Stimulated activated CD4-positive, alpha-beta T cell treated with anti-CD3 and anti-CD28 coated beads, Interleukin-4, amount 100 ng/mL, for 24 hours (primary cell): ENCODE measurements at regions not wholly inside any gene's neighbourhood (a gene's known extent, or its start where the extent isn't known, plus 50 kb on each side); places are given as distances from the start of the nearest gene placed in this dataset.
"Not testable (repeated sequence)": the region's sequence is repeated elsewhere in the genome, so short reads cannot be mapped to it uniquely, and the experiment has no call there.

Source experiments
- DNase-seq: peaks from one replicate; pipeline ENCODE4 v3.0.0-alpha.2; 2020

DNA sequence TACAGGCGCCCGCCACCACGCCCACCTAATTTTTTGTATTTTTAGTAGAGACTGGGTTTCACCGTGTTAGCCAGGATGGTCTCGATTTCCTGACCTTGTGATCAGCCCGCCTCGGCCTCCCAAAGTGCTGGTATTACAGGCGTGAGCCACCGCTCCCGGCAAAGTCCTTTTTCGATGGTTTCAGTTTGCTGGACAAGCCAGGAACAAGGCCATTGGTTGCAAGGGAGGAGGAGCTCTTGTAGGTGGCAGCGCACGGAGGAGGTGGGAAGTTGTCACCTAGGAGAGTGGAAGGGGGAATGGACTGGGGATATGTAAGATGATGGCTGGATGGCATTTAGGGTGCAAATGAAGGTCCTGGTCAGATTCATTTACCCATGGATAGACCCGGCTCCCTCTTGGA is 218.5 kb upstream of the ATP6AP2 start:
- DNase-seq, result not testable (repeated sequence)

DNA sequence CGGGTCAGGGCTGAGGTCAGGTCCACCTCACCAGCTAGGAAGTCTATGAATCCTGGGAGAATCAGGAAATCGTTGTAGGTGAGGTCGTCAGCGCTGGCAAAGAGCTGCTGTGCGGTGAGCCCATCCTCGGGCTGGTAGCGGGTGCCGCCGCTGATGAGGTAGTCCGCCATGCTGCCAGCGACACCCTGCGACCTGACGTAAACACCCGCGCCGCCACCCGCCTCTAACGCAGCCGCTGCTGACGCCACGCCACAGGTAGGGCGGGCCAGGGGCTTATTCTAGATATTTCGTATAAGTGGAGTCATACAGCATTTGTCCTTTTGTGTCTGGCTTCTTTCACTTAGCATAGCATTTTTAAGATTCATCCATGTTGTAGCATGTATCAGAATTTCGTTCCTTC is 220.2 kb upstream of the ATP6AP2 start:
- no peak for DNase-seq

DNA sequence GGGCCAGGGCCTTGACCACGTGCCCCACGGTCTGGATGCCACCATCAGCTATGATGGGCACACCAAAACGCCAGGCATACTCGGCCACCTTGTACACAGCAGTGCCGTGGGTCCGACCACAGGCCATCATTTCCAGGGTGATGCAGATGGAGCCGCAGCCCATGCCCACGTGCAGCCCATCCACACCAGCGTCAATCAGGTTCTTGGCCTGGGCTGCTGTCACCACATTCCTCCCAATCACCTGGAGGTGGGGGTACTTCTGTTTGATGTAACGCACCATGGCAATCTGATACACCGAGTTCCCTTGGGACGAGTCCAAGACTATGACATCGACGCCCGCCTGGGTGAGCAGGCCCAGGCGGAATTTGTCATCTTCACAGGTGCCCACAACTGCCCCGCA is 221.2 kb upstream of the ATP6AP2 start:
- no peak for DNase-seq

DNA sequence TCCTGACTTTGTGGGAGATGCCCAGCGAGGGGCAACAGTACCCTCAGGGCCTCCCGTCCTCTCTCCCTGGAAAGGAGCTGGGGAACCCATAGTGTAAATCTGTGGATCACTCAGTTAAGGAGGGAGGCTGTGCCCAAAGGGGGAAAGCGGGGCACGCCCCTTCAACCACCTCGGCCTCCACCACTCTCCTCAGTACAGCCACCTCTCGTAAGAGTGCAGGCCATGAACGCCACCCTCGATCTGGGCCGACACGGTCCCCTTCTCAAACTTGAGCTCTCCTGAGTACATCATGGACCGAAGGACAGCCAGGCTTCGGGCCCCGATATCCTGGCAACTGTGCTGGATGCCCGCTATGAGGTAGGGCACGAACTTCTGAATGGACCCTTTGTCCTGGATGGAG is 221.8 kb upstream of the ATP6AP2 start:
- no peak for DNase-seq

DNA sequence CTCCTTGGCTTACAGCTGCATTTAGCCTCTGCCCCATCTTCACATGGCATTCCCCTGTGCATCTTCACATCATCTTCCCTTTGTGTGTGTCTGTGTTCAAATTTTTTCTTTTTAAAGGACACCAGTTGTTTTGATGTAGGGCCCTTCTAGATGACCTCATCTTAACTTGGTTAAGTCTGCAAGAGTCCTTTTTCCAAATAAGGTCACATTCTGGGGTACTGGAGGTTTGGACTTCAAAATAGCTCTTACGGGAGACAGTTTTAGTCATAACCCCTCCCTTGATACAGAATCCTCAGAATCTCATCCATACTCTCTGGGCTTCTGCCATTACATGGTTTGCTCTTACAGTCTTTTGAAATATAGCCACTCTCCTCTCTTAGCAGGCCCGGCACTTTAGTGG is 231.5 kb upstream of the ATP6AP2 start:
- DNase-seq, result no peak

DNA sequence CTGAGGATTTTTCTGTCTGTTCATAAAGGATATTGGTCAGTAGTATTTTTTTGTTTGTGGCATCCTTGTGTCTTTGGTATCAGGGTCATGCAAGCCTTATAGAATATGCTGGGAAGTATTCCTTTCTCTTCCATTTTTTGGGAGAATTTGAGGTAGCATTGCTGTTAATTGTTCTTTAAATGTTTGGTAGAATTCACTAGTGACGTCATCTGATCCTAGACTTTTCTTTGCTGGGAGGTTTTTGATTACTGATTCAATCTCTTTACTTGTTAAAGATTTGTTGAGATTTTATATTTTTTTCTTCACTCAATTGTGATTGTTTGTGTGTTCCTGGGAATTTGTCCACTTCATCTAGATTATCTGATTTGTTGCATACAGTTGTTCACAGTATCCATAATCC is 234.4 kb upstream of the ATP6AP2 start:
- DNase-seq, result no peak

DNA sequence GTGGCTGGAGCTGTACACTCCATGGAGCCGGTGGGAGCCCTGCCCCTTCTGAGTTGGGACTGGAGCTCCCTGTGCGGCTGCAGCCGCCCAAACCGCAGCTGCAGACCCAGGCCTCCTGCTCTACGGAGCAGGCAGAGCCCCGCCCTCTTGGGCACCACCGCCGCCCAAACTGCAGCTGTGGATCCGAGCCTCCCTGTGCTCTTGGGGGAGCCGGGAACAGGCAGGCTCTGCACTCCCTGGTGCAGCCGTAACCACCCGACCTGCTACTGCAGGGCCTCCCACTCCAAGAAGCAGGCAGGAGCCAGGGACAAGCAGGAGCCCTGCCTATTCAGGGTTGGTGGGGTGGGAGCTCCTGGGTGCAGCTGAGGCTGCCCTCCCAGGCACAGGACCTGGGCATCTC is 237.5 kb upstream of the ATP6AP2 start:
- DNase-seq, result no peak

DNA sequence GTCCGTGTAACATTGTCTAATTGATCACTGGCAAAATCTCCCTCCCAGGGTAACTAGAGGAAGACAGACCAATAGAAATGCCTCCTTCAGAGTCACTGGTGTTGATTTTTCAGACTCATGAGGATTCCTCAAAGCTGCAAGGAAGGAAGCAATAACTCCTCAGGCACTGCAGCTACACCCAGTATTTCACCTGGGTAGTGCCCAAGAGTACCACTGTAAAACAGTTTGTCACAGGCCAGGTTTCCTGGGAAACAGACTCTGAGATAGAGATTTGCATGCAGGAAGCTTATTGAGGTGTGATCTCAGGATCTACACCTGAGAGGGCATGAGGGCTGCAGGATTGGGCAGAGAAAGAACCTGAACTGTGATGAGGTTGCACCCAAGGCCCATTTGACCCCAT is 240.7 kb upstream of the ATP6AP2 start:
- DNase-seq, result no peak

DNA sequence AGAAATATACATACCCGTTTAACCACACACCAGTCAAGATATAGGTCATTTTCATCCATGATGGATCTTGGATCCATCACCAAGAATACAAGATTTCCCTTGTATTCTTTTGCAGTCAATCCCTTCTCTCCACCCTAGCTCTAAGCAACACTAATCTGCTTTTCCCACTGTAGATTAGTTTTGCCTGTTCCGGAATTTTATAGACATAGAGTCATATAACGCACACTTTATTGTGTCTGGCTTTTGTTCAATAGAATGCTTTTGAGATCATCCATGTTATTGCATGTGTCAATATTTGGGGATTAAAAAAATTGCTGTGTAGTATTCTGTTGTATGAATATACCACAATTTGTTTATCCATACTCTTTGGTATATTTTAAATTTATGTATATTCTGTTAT is 235.6 kb upstream of the BCOR start:
- DNase-seq, result no peak

DNA sequence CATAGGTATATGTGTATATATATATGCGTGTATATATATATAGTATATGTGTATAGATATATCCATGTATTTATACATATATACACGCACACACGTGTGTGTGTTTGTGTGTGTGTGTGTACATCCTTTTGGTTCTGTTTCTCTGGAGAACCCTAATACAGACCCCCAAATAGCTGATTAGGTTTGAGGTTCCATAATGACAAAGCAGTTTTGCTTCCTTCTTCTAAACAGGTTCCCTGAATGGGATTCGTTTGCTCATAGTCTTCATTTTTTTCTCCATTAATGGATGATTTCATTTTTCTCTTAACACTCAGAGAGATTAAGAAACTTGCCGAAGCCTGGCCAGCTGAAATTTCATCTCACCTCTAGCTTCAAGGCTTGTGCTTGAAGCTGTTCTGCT is 234.0 kb upstream of the BCOR start:
- no peak for DNase-seq

DNA sequence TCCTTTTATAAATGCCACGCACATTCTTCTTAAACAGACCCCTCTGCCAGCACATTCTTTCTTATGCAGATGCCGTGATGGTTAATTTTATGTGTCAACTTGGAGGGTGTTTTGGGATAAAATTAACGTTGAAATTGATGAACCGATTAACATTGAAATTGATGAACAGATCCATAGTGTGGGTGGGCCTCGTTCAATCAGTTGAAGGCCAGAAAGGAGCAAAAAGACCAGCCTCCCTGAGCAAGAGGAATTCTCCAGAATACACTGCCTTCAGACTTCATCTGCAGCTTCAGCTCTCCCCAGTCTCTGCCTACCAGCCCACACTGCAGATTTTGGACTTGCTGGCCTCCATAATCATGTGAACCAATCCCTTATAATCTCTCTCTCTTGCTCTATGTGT is 233.6 kb upstream of the BCOR start:
- DNase-seq, result no peak

DNA sequence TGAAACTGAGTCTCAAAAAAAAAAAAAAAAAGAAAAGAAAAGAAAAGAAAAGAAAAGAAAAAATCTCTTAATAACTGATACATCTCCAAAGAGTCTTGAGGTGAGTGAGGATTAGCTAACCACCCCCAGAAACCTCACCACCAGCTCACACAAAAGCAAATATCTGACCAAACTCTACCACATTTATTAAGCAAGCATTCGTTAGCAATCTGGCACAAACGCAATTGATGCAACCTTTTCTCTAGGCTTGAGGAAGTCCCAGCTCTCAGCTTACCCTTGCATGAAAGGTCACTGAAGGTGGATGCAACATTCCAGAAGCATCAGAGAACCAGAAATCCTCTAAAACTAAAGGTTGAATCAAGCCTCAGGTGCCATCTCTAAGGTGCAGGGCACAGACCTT is 231.9 kb upstream of the BCOR start:
- DNase-seq, result no peak

DNA sequence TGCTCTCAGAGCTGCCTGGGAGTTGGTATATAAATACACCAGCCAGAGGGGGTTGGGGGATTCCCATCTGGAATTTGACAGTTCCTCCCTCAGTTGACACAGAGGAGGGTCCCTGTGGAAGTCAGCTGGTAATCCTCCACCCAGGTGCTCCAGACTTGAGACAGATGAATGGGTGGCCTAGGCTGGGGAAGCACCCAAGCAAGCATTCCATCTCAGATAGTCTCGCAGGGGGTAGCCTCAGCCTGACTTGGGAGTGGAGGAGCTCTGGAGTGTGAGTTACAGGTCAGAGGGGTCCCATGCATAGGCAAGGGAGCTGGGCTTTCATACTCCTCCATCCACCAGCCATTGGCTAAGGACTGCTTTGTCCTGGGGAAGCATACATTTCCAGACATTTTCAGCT is 229.3 kb upstream of the BCOR start:
- no peak for DNase-seq

DNA sequence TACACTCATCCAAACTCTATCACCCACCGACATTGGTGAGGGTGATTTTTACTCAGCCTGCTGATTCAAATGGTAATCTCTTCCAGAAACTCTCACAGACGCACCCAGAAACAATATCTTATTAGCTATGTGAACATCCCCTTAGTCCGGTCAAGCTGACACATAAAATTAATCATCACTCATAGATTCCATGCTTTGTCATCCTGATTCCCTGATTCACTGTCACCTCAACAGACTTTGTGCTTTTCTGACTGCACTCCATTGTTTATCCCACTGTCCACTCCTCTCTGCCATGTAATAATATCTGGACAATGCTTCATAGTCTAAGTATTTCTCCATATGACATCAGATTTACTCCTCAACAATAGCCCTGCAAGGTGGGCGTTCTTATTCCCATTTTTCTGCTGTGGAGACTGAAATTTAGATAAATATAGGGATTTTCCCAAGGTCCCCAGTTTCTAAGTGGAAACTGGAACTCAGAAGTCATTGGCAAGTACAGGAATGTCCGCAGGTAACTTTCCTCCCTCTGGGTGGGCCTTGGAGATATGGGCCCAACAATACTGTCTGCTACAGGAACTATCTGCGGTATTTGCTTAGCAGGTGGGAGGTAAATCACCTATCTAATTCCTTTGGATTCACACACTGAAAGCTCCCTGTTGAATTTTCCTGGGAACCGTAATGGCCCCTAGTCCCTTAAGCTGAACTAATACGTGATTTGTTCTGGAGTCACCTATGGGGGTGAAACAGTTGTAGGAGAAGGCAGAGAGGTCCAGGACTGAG is 228.6 kb upstream of the BCOR start:
- DNase-seq, result no peak

DNA sequence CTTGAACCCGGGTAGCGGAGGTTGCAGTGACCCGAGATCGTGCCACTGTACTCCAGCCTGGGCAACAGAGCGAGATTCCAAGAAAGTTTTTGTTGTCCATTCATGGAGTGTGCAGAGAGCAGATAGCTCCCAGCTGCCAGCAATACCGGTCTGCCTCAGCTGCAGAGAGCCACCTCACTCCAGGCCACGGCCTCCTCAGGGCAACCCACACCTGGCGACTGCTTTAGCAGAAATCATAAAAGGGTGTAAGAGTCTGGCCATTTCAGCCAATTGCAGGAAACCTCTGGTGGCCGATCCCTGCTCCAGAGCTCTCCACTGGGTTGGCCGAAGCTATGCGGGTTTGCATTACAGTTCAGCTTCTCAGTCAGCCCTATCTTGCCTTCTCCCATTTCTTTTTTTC is 227.4 kb upstream of the BCOR start:
- DNase-seq, result no peak

DNA sequence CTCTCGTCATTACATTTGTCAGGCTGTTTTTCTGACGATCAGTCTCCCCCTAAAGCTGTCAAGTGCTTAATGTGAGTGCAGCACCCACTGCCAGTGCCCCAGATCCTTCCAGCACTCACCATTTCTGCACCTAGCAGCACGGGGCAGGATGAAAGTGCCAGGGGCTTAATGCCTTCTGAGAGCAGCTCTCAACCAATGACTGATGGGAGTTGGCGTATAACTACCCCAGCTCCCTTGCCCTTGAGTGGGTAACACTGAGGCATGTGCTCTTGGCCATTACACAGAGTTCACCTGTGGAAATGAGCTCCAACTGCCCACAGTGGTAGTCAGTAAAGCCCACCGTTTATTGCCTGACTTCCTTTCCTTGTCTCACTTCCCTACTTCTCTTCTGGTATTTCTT is 226.2 kb upstream of the BCOR start:
- DNase-seq, result no peak

DNA sequence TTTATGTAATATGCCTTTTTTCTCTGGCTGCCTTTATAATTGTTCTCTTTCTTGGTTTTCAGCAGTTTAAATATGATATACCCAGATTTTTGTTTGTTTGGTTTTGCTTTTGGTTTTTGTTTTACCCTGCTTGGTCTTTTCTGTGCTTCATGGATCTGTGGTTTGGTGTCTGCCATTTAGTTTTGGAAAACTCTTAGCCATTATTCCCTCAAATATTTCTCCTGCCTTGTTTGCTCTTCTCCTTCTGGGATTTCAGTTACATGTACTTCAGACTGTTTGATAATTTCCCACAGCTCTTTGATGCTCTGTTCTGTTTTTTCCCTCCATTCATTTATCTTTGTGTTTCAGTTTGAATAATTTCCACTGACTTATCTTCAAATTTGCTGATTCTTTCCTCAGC is 223.1 kb upstream of the BCOR start:
- DNase-seq, result no peak

DNA sequence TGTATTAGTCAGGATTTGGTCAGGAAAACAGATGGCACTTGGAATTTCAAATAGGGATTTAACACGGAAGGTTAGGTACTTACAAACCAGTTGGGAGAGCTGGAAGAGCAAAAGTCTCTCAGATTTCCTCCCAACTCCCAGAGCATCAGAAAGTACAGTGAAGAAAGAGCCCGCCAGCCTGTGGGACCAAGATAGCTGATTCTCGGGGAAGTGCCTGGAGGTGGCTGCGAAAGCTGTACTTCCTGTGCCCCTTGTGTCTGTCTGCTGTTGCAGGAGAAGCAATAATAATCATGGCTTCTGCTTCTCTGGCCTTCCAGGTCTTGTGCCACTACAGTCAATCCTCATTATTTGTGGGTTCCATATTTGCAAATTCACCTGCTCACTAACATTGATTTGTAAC is 221.0 kb upstream of the BCOR start:
- DNase-seq, result no peak

DNA sequence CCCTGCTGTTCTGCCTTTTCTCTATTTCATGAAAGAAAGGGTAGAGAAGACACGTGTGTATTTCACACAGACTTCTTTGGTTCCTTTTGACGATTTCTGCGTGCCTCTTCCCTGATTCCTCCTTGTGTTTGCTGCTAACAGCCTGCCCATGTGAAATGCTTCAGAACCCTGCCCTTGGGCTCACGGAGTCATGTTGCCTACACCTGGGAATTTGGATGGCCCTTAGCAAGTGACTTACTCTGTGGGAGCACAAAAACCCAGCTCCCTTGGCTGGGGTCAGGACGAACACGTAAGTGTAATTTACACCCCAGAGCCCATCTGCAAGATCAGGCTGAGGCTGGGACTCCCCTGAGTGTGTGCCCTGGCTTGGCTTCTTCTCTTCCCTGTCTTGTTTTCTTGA is 220.3 kb upstream of the BCOR start:
- no peak for DNase-seq

DNA sequence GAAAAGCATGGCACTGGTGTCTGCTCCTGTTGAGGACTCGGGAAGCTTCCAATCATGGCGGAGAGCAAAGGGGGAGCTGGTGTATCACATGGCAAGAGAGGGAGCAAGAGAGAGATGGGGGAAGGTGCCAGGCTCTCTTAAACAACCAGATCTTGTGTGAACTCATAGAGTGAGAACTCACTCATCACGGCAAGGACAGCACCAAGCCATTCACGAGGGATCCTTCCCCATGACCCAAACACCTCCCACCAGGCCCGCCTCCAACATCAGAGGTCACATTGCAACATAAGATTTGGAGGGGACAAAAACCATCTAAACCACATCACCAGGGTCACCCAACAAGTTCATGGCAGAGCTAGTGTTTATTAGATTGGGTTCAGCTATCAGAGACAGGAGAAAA is 218.7 kb upstream of the BCOR start:
- no peak for DNase-seq

DNA sequence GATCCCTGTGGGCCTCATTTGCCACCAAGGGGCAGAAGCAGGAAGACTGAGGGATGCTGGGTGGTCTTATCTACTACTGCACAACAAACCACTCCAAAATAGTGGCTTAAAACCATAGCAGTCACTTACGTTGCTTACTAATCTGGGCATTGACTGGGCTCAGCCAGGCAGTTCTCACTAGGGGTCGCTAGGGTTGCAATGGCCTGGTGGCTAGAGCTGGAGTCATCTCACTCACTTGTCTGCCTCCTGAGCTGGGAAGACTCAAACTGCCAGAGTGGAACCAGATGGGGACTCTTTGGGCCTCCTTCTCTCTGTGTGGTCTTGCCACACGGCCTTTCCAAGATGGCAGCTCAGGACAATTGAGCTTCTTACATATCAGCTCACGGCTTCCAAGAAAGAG is 216.3 kb upstream of the BCOR start:
- no peak for DNase-seq

DNA sequence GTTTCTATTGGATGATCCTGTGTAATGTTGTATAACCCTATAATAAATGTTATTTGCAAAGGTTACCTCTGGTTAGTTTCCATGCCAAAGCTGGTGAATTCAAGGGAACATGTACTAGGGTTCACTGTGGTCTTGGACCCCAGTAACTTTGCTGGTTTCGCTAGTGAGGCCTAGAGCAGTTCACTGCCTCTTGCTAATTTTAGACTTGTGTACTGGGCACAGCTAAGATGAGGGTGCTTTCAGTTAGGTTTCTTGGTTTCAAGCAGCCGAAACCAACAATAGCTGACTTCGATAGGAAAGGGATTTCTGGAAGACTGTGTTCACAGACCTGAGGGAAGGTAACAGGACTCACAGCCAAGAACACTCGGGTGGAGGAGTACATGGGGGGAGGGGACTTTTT is 215.5 kb upstream of the BCOR start:
- DNase-seq, result no peak

DNA sequence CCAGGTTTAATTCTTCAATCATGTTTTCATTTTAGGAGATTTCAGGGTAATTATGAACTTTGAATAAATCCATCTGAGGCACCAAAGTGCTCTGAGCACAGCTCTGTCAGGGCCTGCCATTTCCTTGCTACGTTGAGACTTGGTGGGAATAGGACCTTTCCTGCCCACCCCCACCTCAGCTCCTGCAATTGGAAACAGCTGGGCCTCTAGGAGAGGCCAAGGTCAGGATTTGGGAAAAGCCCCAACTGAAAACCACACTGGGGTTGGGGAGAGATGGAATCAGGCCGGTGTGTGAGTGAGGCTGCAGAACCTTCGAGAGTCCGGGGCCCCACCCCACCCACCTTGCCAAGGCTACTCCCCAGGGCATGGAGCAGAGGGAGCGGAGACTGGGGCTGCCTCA is 212.7 kb upstream of the BCOR start:
- no peak for DNase-seq

DNA sequence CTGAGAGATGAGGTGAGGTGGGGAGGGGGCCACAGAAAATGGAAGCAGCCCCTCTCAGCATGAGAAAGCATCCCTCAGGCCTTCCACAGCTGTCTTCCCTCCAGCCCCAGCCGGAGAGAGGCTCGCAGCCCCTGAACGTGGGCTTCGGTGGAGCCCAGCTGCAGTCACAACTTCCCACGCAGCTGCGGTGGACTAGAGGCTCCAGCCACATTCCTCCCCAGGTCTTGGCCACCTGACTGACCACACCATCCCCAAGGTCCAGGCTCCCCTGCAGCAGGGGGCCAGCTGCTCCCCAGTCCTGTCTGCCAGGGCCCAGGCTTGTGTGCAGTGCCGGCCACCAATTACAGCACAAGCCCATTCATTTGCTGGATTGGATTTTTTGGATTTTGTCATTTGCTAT is 212.3 kb upstream of the BCOR start:
- DNase-seq, result no peak

DNA sequence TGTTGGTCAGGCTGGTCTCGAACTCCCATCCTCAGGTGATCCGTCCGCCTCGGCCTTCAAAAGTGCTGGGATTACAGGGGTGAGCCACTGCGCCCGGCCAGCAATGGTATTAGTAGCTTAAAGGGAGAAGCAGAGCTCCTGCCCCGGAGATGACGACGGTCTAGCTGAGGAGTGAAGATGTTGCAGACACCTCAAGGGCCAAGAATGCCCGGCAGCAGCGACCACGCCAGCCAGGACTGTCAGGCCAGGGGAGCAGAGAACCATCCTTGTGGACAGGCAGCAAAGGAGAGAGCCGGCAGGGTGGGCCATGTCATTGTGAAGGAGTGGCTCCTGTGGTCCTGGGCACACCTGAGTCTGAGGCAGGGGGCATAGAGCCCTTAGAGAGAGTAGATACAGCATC is 210.1 kb upstream of the BCOR start:
- no peak for DNase-seq

DNA sequence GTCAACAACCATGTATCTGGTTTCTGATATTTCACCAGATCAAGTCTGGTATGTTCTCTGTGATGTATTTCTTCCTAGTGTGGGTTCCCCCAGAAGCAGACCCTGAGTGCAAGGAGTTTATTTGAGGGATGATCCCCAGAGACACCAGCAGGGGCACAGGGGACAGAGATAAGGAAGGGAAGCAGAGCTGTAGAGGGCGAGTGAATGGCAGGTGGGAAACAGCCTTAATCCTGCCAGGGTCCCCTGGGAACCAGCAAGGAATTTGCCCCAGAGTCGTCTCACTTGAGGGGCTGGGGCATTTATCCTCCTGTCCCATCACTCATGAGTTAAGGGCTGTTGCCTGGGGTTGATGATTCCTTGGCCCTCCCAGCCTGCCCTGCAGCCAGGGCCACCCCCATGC is 206.4 kb upstream of the BCOR start:
- DNase-seq, result no peak
